ENCODE measurements at regions not wholly inside any gene's neighbourhood (a gene's known extent, or its start where the extent isn't known, plus 50 kb on each side); places are given as distances from the start of the nearest gene placed in this dataset.
"Not testable (repeated sequence)": the region's sequence is repeated elsewhere in the genome, so short reads cannot be mapped to it uniquely, and the experiment has no call there.

GRCh38 chr7:46603296-46603752, 682.3 kb upstream of the IGFBP3 start:
- ATAC-seq (no peak), DNase-seq (no peak)
- Mint-ChIP-seq H3K4me3 (no peak overlapping the region), H3K9me3 (no peaks in the 10 kb centered on the region), H3K27me3 (no peaks in the 10 kb centered on the region), H3K36me3 (ENCODE audit: low read depth) (no peaks in the 10 kb centered on the region), H3K27ac (no peak overlapping the region), H3K4me1 (ENCODE audit: low read depth) (no peaks in the 10 kb centered on the region)
- intact Hi-C loops (cut with micrococcal nuclease), result no loop called here
- ChIA-PET POLR2A (no interaction called here), CTCF (no interaction called here)
- TF ChIP-seq CTCF (IDR thresholded peaks at IDR 0.05), result no peak

- H3K27ac Mint-ChIP-seq, result no peak overlapping the region
- H3K36me3 Mint-ChIP-seq (ENCODE audit: low read depth), result no peaks in the 10 kb centered on the region
- no peaks in the 10 kb centered on the region for H3K4me1 Mint-ChIP-seq (ENCODE audit: low read depth)
- ATAC-seq, result no peak
- POLR2A ChIA-PET, result no interaction called here
- no peak overlapping the region for H3K4me3 Mint-ChIP-seq
- H3K27me3 Mint-ChIP-seq, result no peaks in the 10 kb centered on the region
- intact Hi-C loops (cut with micrococcal nuclease), result no loop called here
- TF ChIP-seq CTCF (IDR thresholded peaks at IDR 0.05), result no peak
- CTCF ChIA-PET, result no interaction called here
- no peak for DNase-seq
- H3K9me3 Mint-ChIP-seq, result no peaks in the 10 kb centered on the region
These were observed 679.3 kb upstream of the IGFBP3 start for GRCh38 chr7:46600340-46600739.

- POLR2A ChIA-PET; H3K27me3 Mint-ChIP-seq; intact Hi-C loops (cut with micrococcal nuclease); ATAC-seq; H3K4me1 Mint-ChIP-seq (ENCODE audit: low read depth); CTCF ChIA-PET; H3K36me3 Mint-ChIP-seq (ENCODE audit: low read depth); H3K27ac Mint-ChIP-seq; H3K9me3 Mint-ChIP-seq; DNase-seq; H3K4me3 Mint-ChIP-seq: not testable (repeated sequence)
These were observed 673.8 kb upstream of the IGFBP3 start for GRCh38 chr7:46594831-46595230.

GRCh38 chr7:46590918-46591905, 670.1 kb upstream of the IGFBP3 start:
- CTCF ChIA-PET; intact Hi-C loops (cut with micrococcal nuclease); DNase-seq; POLR2A ChIA-PET; H3K27me3 Mint-ChIP-seq; H3K36me3 Mint-ChIP-seq (ENCODE audit: low read depth); ATAC-seq; H3K4me3 Mint-ChIP-seq; H3K9me3 Mint-ChIP-seq; H3K4me1 Mint-ChIP-seq (ENCODE audit: low read depth); H3K27ac Mint-ChIP-seq: not testable (repeated sequence)

- ChIA-PET CTCF (no interaction called here), POLR2A (no interaction called here)
- intact Hi-C loops (cut with micrococcal nuclease), result no loop called here
- ATAC-seq (no peak), DNase-seq (no peak)
- no peaks in the 10 kb centered on the region for H3K4me1 Mint-ChIP-seq (ENCODE audit: low read depth)
- peaks cover 5% of the 10 kb centered on the region for H3K9me3 Mint-ChIP-seq
- H3K4me3 Mint-ChIP-seq, result no peak overlapping the region
- H3K27ac Mint-ChIP-seq, result no peak overlapping the region
- no peaks in the 10 kb centered on the region for H3K27me3 Mint-ChIP-seq
- no peaks in the 10 kb centered on the region for H3K36me3 Mint-ChIP-seq (ENCODE audit: low read depth)
- TF ChIP-seq CTCF (IDR thresholded peaks at IDR 0.05), result no peak
These were observed 668.2 kb upstream of the IGFBP3 start for GRCh38 chr7:46589286-46589685.

GRCh38 chr7:46586406-46586805, 665.3 kb upstream of the IGFBP3 start:
- CTCF ChIA-PET, result no interaction called here
- POLR2A ChIA-PET, result no interaction called here
- TF ChIP-seq CTCF (IDR thresholded peaks at IDR 0.05), result no peak
- no peaks in the 10 kb centered on the region for H3K9me3 Mint-ChIP-seq
- ATAC-seq (no peak), DNase-seq (no peak)
- no peak overlapping the region for H3K4me3 Mint-ChIP-seq
- H3K27me3 Mint-ChIP-seq, result no peaks in the 10 kb centered on the region
- intact Hi-C loops (cut with micrococcal nuclease), result no loop called here
- no peaks in the 10 kb centered on the region for H3K36me3 Mint-ChIP-seq (ENCODE audit: low read depth)
- no peaks in the 10 kb centered on the region for H3K4me1 Mint-ChIP-seq (ENCODE audit: low read depth)
- H3K27ac Mint-ChIP-seq, result no peak overlapping the region
